WTC11 (cell line): ENCODE measurements at regions not wholly inside any gene's neighbourhood (a gene's known extent, or its start where the extent isn't known, plus 50 kb on each side); places are given as distances from the start of the nearest gene placed in this dataset.

Source experiments
- CTCF ChIP-seq: fragments of 200-600 bp; IDR thresholded peaks from 2 replicates; pipeline ENCODE4 v1.8.0; 2022; ENCODE audit warnings: antibody characterized with exemption
- MAX ChIP-seq: sonication (generic); formaldehyde crosslinking; IDR thresholded peaks from 2 replicates; pipeline ENCODE4 v1.8.0; 2022; ENCODE audit warnings: mild to moderate bottlenecking, missing genetic modification reagents
- USF1 ChIP-seq: sonication (generic); formaldehyde crosslinking; IDR thresholded peaks from 2 replicates; pipeline ENCODE4 v1.8.0; 2022; ENCODE audit warnings: mild to moderate bottlenecking, missing genetic modification reagents
- TF ChIP-seq, protein P1 (sequence below): sonication (generic); formaldehyde crosslinking; IDR thresholded peaks from 2 replicates; pipeline ENCODE4 v1.8.1; 2023; ENCODE audit warnings: mild to moderate bottlenecking, missing genetic modification reagents

- TF ChIP-seq USF1 (CRISPR knock-in tag) (no peak), CTCF (no peak), MAX (no peak)
- TF ChIP-seq, protein P1, sequence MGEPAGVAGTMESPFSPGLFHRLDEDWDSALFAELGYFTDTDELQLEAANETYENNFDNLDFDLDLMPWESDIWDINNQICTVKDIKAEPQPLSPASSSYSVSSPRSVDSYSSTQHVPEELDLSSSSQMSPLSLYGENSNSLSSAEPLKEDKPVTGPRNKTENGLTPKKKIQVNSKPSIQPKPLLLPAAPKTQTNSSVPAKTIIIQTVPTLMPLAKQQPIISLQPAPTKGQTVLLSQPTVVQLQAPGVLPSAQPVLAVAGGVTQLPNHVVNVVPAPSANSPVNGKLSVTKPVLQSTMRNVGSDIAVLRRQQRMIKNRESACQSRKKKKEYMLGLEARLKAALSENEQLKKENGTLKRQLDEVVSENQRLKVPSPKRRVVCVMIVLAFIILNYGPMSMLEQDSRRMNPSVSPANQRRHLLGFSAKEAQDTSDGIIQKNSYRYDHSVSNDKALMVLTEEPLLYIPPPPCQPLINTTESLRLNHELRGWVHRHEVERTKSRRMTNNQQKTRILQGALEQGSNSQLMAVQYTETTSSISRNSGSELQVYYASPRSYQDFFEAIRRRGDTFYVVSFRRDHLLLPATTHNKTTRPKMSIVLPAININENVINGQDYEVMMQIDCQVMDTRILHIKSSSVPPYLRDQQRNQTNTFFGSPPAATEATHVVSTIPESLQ = no peak
These were observed 140.7 kb upstream of the SPRY2 start for GRCh38 chr13:80481588-80481987.
